Neural cell (in vitro differentiated cells): ENCODE measurements at regions not wholly inside any gene's neighbourhood (a gene's known extent, or its start where the extent isn't known, plus 50 kb on each side); places are given as distances from the start of the nearest gene placed in this dataset.

ENCODE experiments used
- H2AFZ ChIP-seq: fragments of 200-600, 300-800 bp; sonication (generic), shearing (Covaris generic); 2 replicates; pipeline ENCODE4 v1.6.0; 2014; ENCODE audit warnings: low read depth, mild to moderate bottlenecking, antibody characterized with exemption, low read length, moderate library complexity
- H3F3A ChIP-seq: fragments of 200-600 bp; shearing (Covaris generic); 2 replicates; pipeline ENCODE4 v1.6.1; 2016; ENCODE audit warnings: mild to moderate bottlenecking, moderate library complexity, mixed read lengths, antibody characterized with exemption, low read length; ENCODE audit not compliant: insufficient read depth, poor library complexity, severe bottlenecking
- H3K27ac ChIP-seq: fragments of 200-600, 300-800 bp; sonication (generic), shearing (Covaris generic); 2 replicates; pipeline ENCODE4 v1.5.1; 2014; ENCODE audit warnings: mild to moderate bottlenecking, low read length, moderate library complexity
- H3K27me3 ChIP-seq: fragments of 300-800, 200-600 bp; sonication (generic), shearing (Covaris generic); 2 replicates; pipeline ENCODE4 v1.6.0; 2014; ENCODE audit warnings: mild to moderate bottlenecking, low read depth, low read length, moderate library complexity; ENCODE audit not compliant: insufficient read depth
- H3K36me3 ChIP-seq: fragments of 300-800, 200-600 bp; sonication (generic), shearing (Covaris generic); 2 replicates; pipeline ENCODE4 v1.5.1; 2014; ENCODE audit warnings: mild to moderate bottlenecking, antibody characterized with exemption, low read length, moderate library complexity; ENCODE audit not compliant: insufficient read depth
- H3K4me2 ChIP-seq: fragments of 300-800, 200-600 bp; sonication (generic), shearing (Covaris generic); 2 replicates; pipeline ENCODE4 v1.6.0; 2014; ENCODE audit warnings: mild to moderate bottlenecking, low read length
- H3K4me3 ChIP-seq: fragments of 300-800, 200-600 bp; sonication (generic), shearing (Covaris generic); 2 replicates; pipeline ENCODE4 v1.5.1; 2014; ENCODE audit warnings: mild to moderate bottlenecking, low read length, moderate library complexity
- H3K79me2 ChIP-seq: fragments of 200-600 bp; shearing (Covaris generic); replicated peaks from 2 replicates; pipeline ENCODE4 v1.6.0; 2014; ENCODE audit warnings: mild to moderate bottlenecking, low read length, moderate library complexity; ENCODE audit not compliant: insufficient read depth
- H3K9ac ChIP-seq: fragments of 300-800, 200-600 bp; sonication (generic), shearing (Covaris generic); 2 replicates; pipeline ENCODE4 v1.6.1; 2016; ENCODE audit warnings: mild to moderate bottlenecking, low read length, mixed read lengths
- H3K9me2 ChIP-seq: fragments of 200-600 bp; shearing (Covaris generic); 2 replicates; pipeline ENCODE4 v1.6.1; 2016; ENCODE audit warnings: mild to moderate bottlenecking, low read length, mixed read lengths; ENCODE audit not compliant: insufficient read depth
- H3K9me3 ChIP-seq: fragments of 200-600, 300-800 bp; sonication (generic), shearing (Covaris generic); 2 replicates; pipeline ENCODE4 v1.6.1; 2016; ENCODE audit warnings: mild to moderate bottlenecking, mixed run types, low read length, moderate library complexity, mixed read lengths
- H4K20me1 ChIP-seq: fragments of 200-600 bp; shearing (Covaris generic); 2 replicates; pipeline ENCODE4 v1.6.1; 2016; ENCODE audit warnings: mild to moderate bottlenecking, mixed run types; ENCODE audit not compliant: insufficient read depth
- EP300 ChIP-seq: fragments of 450-650 bp; conservative IDR thresholded peaks from 2 replicates; pipeline ENCODE4 v1.6.1; 2014; ENCODE audit warnings: antibody characterized with exemption, mild to moderate bottlenecking, moderate library complexity; ENCODE audit not compliant: poor library complexity, severe bottlenecking
- EZH2 ChIP-seq: fragments of 200-600, 300-800 bp; shearing (Covaris generic), sonication (generic); IDR thresholded peaks from 2 replicates; pipeline ENCODE4 v1.6.1; 2014; ENCODE audit warnings: antibody characterized with exemption, low read length, borderline replicate concordance, mild to moderate bottlenecking; ENCODE audit not compliant: insufficient read depth, poor library complexity, severe bottlenecking
- MXI1 ChIP-seq: fragments of 450-650 bp; conservative IDR thresholded peaks from 2 replicates; pipeline ENCODE4 v1.6.1; 2014; ENCODE audit warnings: antibody characterized with exemption, mild to moderate bottlenecking; ENCODE audit not compliant: poor library complexity, severe bottlenecking
- POLR2AphosphoS5 ChIP-seq: IDR thresholded peaks from 2 replicates; pipeline ENCODE4 v1.6.1; 2012
- RAD21 ChIP-seq: fragments of 450-650 bp; conservative IDR thresholded peaks from 2 replicates; pipeline ENCODE4 v1.6.1; 2014; ENCODE audit warnings: antibody characterized with exemption, mild to moderate bottlenecking, moderate library complexity
- REST ChIP-seq: IDR thresholded peaks from 2 replicates; pipeline ENCODE4 v1.6.1; 2012; ENCODE audit warnings: borderline replicate concordance
- SMC3 ChIP-seq: fragments of 450-650 bp; conservative IDR thresholded peaks from 2 replicates; pipeline ENCODE4 v1.6.1; 2014; ENCODE audit warnings: antibody characterized with exemption, mild to moderate bottlenecking, moderate library complexity; ENCODE audit not compliant: poor library complexity
- TAF1 ChIP-seq: IDR thresholded peaks from 2 replicates; pipeline ENCODE4 v1.6.1; 2012; ENCODE audit warnings: low read depth
- TF ChIP-seq, protein P1 (sequence below): fragments of 450-650 bp; IDR thresholded peaks from 2 replicates; pipeline ENCODE4 v1.5.1; 2014; ENCODE audit warnings: antibody characterized with exemption, mild to moderate bottlenecking, moderate library complexity; ENCODE audit not compliant: poor library complexity, severe bottlenecking

DNA sequence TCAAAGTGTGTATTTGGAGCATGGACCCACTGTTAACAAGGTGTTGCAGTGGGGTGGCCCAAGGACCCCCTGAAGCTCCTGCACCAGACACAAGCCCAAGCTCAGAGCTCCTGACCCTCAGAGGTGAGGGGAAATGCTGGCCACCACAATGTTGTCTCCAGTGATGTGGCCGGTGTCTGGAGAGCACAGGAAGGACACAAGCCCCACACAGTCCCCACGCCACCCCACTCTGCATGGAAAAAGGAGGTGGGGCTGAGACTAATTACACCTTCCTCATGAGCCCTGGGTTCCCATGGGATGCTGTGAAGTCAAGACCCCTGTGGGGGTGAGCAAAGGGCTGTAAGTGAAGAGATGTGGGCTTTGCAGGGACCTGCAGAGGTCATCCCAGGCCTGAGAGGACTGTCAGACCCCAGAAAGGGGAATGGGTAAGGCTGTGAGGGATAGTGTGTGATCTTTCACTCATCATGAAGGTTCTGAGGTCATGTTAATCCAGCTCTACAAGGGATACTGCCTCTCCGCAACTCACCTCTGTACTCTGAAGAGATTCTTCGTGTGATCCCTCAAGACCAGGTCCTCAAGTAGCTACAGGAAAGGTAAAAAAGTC is 136.3 kb upstream of the DHRS4 start:
- Histone ChIP-seq H3K27ac (no peak overlapping the region), H4K20me1 (no peaks in the 10 kb centered on the region), H3K4me3 (no peak overlapping the region), H2AFZ (no peak overlapping the region), H3K9ac (no peak overlapping the region), H3K4me2 (no peak overlapping the region), H3K9me2 (no peaks in the 10 kb centered on the region), H3K79me2 (no peaks in the 10 kb centered on the region), H3F3A (no peaks in the 10 kb centered on the region), H3K9me3 (no peaks in the 10 kb centered on the region), H3K36me3 (no peaks in the 10 kb centered on the region), H3K27me3 (no peaks in the 10 kb centered on the region)
- TF ChIP-seq SMC3 = no peak
- no peak for TF ChIP-seq TAF1
- no peak for TF ChIP-seq RAD21

GRCh38 chr14:23827100-23827892 is 126.3 kb upstream of the DHRS4 start:
- H3K4me3 ChIP-seq = no peak overlapping the region

DNA sequence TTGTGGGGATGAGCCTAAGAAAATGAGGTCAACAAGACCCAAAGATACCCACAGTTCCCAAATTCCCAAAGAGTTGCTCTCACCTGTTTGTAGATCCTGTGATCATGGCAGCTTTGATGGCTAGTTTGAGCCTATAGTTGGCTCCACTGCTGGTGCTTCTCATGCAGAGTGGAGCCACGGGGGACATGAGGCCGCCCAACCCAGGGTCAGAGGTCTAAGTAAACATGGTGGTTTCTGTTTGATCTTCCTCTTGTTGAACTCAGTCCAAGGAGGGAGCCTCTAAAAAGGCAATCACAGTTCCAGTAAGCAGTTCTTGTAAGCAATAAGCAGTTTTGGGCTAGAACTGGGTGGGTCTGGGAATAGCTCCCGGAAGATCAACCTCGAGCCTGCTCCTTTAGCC is 125.6 kb upstream of the DHRS4 start:
- no peak overlapping the region for H2AFZ ChIP-seq
- no peaks in the 10 kb centered on the region for H3K9me3 ChIP-seq
- no peak for TF ChIP-seq TAF1
- H3K79me2 ChIP-seq = no peaks in the 10 kb centered on the region
- H3K36me3 ChIP-seq = no peaks in the 10 kb centered on the region
- no peak overlapping the region for H3K4me3 ChIP-seq
- no peaks in the 10 kb centered on the region for H3K9me2 ChIP-seq
- H3K4me2 ChIP-seq = no peak overlapping the region
- no peak overlapping the region for H3K9ac ChIP-seq
- H3K27ac ChIP-seq = no peak overlapping the region
- no peaks in the 10 kb centered on the region for H4K20me1 ChIP-seq
- no peaks in the 10 kb centered on the region for H3K27me3 ChIP-seq
- no peaks in the 10 kb centered on the region for H3F3A ChIP-seq

More at GRCh38 chr14:23827100-23827892, 126.3 kb upstream of the DHRS4 start:
- H3K36me3 ChIP-seq = no peaks in the 10 kb centered on the region
- no peak overlapping the region for H3K27ac ChIP-seq
- H3K9ac ChIP-seq = no peak overlapping the region
- no peaks in the 10 kb centered on the region for H3F3A ChIP-seq
- no peak overlapping the region for H2AFZ ChIP-seq
- H3K9me3 ChIP-seq = no peaks in the 10 kb centered on the region
- no peak overlapping the region for H3K4me2 ChIP-seq
- no peaks in the 10 kb centered on the region for H3K9me2 ChIP-seq
- H4K20me1 ChIP-seq = no peaks in the 10 kb centered on the region
- no peaks in the 10 kb centered on the region for H3K27me3 ChIP-seq
- TF ChIP-seq RAD21 (no peak), SMC3 (no peak)
- TF ChIP-seq, protein P1, sequence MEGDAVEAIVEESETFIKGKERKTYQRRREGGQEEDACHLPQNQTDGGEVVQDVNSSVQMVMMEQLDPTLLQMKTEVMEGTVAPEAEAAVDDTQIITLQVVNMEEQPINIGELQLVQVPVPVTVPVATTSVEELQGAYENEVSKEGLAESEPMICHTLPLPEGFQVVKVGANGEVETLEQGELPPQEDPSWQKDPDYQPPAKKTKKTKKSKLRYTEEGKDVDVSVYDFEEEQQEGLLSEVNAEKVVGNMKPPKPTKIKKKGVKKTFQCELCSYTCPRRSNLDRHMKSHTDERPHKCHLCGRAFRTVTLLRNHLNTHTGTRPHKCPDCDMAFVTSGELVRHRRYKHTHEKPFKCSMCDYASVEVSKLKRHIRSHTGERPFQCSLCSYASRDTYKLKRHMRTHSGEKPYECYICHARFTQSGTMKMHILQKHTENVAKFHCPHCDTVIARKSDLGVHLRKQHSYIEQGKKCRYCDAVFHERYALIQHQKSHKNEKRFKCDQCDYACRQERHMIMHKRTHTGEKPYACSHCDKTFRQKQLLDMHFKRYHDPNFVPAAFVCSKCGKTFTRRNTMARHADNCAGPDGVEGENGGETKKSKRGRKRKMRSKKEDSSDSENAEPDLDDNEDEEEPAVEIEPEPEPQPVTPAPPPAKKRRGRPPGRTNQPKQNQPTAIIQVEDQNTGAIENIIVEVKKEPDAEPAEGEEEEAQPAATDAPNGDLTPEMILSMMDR = no peak
- H3K79me2 ChIP-seq = no peaks in the 10 kb centered on the region

GRCh38 chr14:23828616-23829015 is 125.0 kb upstream of the DHRS4 start:
- Histone ChIP-seq H3K9me3 (no peaks in the 10 kb centered on the region), H3K4me2 (no peak overlapping the region), H3K9ac (no peak overlapping the region), H3K9me2 (no peaks in the 10 kb centered on the region), H3K27ac (no peak overlapping the region), H2AFZ (no peak overlapping the region), H3F3A (no peaks in the 10 kb centered on the region), H3K36me3 (no peaks in the 10 kb centered on the region), H3K4me3 (no peak overlapping the region), H4K20me1 (no peaks in the 10 kb centered on the region), H3K27me3 (no peaks in the 10 kb centered on the region), H3K79me2 (no peaks in the 10 kb centered on the region)
- TF ChIP-seq RAD21 = no peak
- TF ChIP-seq, protein P1 = no peak
- TF ChIP-seq POLR2AphosphoS5 = no peak
- TF ChIP-seq TAF1 = no peak
- TF ChIP-seq SMC3 = no peak
- TF ChIP-seq EZH2 = no peak
- TF ChIP-seq REST = no peak
- no peak for TF ChIP-seq EP300
- TF ChIP-seq MXI1 = no peak
